ENCODE measurements at regions not wholly inside any gene's neighbourhood (a gene's known extent, or its start where the extent isn't known, plus 50 kb on each side); places are given as distances from the start of the nearest gene placed in this dataset.

- Histone ChIP-seq H3K36me3 (no peaks in the 10 kb centered on the region), H3K4me1 (peaks cover 0 to under 1% (median 0%) of the 10 kb centered on the region in 9 donors), H3K9me3 (peaks cover 0 to 4% (median 0%) of the 10 kb centered on the region in 11 donors), H3K27ac (no peak overlapping the region), H3K4me3 (no peak overlapping the region), H3K27me3 (no peaks in the 10 kb centered on the region)
- TF ChIP-seq CTCF (IDR thresholded peaks at IDR 0.05): no peak
- ATAC-seq (no peak), DNase-seq (no peak)
- WGBS, 2 donors: 93% methylated on average over 2 of the region's 2 CpGs
- intact Hi-C loops (cut with DNase I): no loop called here
These were observed 64.2 kb downstream of the FZD4 start for GRCh38 chr11:86891036-86891435.

GRCh38 chr11:86893235-86893634 is 62.0 kb downstream of the FZD4 start:
- peaks cover 0 to 14% (median 7%) of the 10 kb centered on the region in 9 donors for H3K4me1 ChIP-seq
- no peak for DNase-seq
- TF ChIP-seq CTCF (IDR thresholded peaks at IDR 0.05): no peak
- intact Hi-C loops (cut with DNase I): no loop called here
- no peak overlapping the region for H3K4me3 ChIP-seq
- 97 to 99% methylated on average over 3 of the region's 3 CpGs for WGBS, 2 donors
- H3K27me3 ChIP-seq: no peaks in the 10 kb centered on the region
- ATAC-seq: no peak
- no peaks in the 10 kb centered on the region for H3K9me3 ChIP-seq
- H3K27ac ChIP-seq: no peak overlapping the region
- H3K36me3 ChIP-seq: no peaks in the 10 kb centered on the region
